ENCODE measurements at regions not wholly inside any gene's neighbourhood (a gene's known extent, or its start where the extent isn't known, plus 50 kb on each side); places are given as distances from the start of the nearest gene placed in this dataset.

DNA sequence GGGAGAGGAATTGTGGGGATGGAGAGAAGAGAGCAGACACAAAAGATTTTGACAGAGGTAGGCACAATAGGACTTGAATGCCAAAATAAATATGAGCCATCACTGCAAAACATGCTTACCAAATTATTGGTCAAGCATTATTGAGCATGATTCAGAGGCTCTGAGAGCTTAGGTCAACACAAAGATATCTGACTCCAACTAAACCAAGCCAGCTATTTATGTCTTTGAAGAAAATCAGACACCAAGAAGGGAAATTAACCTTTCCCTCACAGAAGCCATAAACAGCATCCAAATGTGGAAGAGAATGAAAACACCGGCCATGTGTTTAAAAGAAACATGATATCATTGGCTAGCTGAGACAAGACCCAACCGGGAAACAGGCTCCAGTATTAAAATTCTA, 323.2 kb downstream of the RAB28 start (continued):
- TF ChIP-seq ATAD3A (CRISPR knock-in tag; IDR thresholded peaks at IDR 0.05) (no peak), MIER2 (CRISPR knock-in tag; IDR thresholded peaks at IDR 0.05) (no peak), PAF1 (CRISPR knock-in tag; IDR thresholded peaks at IDR 0.05) (no peak), BCL6 (CRISPR knock-in tag; IDR thresholded peaks at IDR 0.05) (no peak), THRA (CRISPR knock-in tag; IDR thresholded peaks at IDR 0.05; ENCODE audit: borderline replicate concordance) (no peak), SRY (CRISPR knock-in tag; IDR thresholded peaks at IDR 0.05) (no peak)
- TF ChIP-seq, protein P1, sequence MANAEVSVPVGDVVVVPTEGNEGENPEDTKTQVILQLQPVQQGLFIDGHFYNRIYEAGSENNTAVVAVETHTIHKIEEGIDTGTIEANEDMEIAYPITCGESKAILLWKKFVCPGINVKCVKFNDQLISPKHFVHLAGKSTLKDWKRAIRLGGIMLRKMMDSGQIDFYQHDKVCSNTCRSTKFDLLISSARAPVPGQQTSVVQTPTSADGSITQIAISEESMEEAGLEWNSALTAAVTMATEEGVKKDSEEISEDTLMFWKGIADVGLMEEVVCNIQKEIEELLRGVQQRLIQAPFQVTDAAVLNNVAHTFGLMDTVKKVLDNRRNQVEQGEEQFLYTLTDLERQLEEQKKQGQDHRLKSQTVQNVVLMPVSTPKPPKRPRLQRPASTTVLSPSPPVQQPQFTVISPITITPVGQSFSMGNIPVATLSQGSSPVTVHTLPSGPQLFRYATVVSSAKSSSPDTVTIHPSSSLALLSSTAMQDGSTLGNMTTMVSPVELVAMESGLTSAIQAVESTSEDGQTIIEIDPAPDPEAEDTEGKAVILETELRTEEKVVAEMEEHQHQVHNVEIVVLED (CRISPR knock-in tag; IDR thresholded peaks at IDR 0.05; ENCODE audit: borderline replicate concordance), result no peak

GRCh38 chr4:13159041-13159620, 325.0 kb downstream of the RAB28 start:
- Histone ChIP-seq H4K20me1 (ENCODE audit: insufficient read depth, low read length) (no peaks in the 10 kb centered on the region), H3K27me3 (ENCODE audit: control insufficient read depth in 1 of 2, insufficient read depth in 2 of 2, low read length in 2 of 2) (no peaks in the 10 kb centered on the region), H3K9ac (ENCODE audit: insufficient read depth, low read depth, low read length) (no peak overlapping the region), H3K4me1 (ENCODE audit: insufficient read depth, low read length) (peaks cover 19% of the 10 kb centered on the region), H3K36me3 (replicated peaks in 1 of 2; ENCODE audit: control insufficient read depth in 1 of 2, insufficient read depth in 2 of 2, low read length in 2 of 2) (no peaks in the 10 kb centered on the region), H3K79me2 (ENCODE audit: insufficient read depth, low read length) (no peaks in the 10 kb centered on the region), H3K4me2 (ENCODE audit: low read depth, low read length) (0 out of 2 replicates have a peak overlapping the region, but pooled peaks have one; percentile 34), H3K4me3 (replicated peaks in 1 of 3; ENCODE audit: insufficient read depth in 1 of 3, low read depth in 2 of 3, low read length in 3 of 3) (no peak overlapping the region), H2AFZ (ENCODE audit: low read length) (no peak overlapping the region), H3K27ac (ENCODE audit: extremely low read length, insufficient read depth, low read length) (no peak overlapping the region), H3K9me3 (ENCODE audit: low read length) (no peaks in the 10 kb centered on the region)
- DNase-seq (ENCODE audit: low spot score) (peak; percentile 28), FAIRE-seq (peak; percentile 4), ATAC-seq (peak; percentile 88)
- POLR2A ChIA-PET, result no interaction called here
- 55% methylated on average over 4 of the region's 4 CpGs for WGBS (ENCODE audit: low lambda C conversion rate)
- in situ Hi-C loops (cut with HindIII; ENCODE audit: extremely low pct_ligation_motif_present, low pct_unique_long_range_greater_than_20kb), result no loop called here
- BruUV-seq (replicated peaks), result no TSS peak
- CTCF ChIA-PET (ENCODE audit: low intra/inter-chr PET ratio, low total read pairs), result no interaction called here
- intact Hi-C loops (cut with micrococcal nuclease; ENCODE audit: unreplicated experiment), result loop anchor here (5.0 kb wide), 1 partner anchor 307 kb away; no protein-coding TSS in a partner anchor
- TF ChIP-seq, protein P2, sequence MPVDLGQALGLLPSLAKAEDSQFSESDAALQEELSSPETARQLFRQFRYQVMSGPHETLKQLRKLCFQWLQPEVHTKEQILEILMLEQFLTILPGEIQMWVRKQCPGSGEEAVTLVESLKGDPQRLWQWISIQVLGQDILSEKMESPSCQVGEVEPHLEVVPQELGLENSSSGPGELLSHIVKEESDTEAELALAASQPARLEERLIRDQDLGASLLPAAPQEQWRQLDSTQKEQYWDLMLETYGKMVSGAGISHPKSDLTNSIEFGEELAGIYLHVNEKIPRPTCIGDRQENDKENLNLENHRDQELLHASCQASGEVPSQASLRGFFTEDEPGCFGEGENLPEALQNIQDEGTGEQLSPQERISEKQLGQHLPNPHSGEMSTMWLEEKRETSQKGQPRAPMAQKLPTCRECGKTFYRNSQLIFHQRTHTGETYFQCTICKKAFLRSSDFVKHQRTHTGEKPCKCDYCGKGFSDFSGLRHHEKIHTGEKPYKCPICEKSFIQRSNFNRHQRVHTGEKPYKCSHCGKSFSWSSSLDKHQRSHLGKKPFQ (CRISPR knock-in tag; IDR thresholded peaks at IDR 0.05; ENCODE audit: insufficient replicate concordance), result no peak
- TF ChIP-seq PCBP1 (IDR thresholded peaks at IDR 0.05; ENCODE audit: borderline replicate concordance, low read depth, low read length) (no peak), ETS1 (CRISPR knock-in tag; IDR thresholded peaks at IDR 0.05) (no peak), SOX6 (IDR thresholded peaks at IDR 0.05) (no peak), SOX6 (CRISPR knock-in tag; IDR thresholded peaks at IDR 0.05) (peak; percentile 83), ZNF20 (CRISPR knock-in tag; IDR thresholded peaks at IDR 0.05) (no peak), IRF2 (CRISPR knock-in tag; IDR thresholded peaks at IDR 0.05) (no peak), HOMEZ (CRISPR knock-in tag; IDR thresholded peaks at IDR 0.05; ENCODE audit: low read depth) (peak; percentile 45; the same call in 1 of the 2 replicates)

Measured in HepG2 (cell line).